Right lobe of liver (tissue), 6 donors: ENCODE measurements at regions not wholly inside any gene's neighbourhood (a gene's known extent, or its start where the extent isn't known, plus 50 kb on each side); places are given as distances from the start of the nearest gene placed in this dataset.

Source experiments
- ATAC-seq, 4 donors: fragments of 200-7000 bp; cut with Tn5 transposase; one replicate each; pipeline ENCODE4 v1.9.1; 2020; ENCODE audit warnings: mild to moderate bottlenecking in 4 of 4, moderate library complexity in 4 of 4
- DNase-seq, 3 donors: peaks; one replicate each; pipeline ENCODE4 v3.0.0-alpha.2; 2020
- H3K27ac ChIP-seq, 3 donors: fragments of 200-600 bp; one replicate each; pipeline ENCODE4 v1.8.0; 2022
- H3K27me3 ChIP-seq, 2 donors: fragments of 200-600 bp; one replicate each; pipeline ENCODE4 v1.8.0; 2022
- H3K36me3 ChIP-seq, 4 donors: fragments of 200-600 bp; sonication (generic) in 1 of 4; one replicate each; pipeline versions ENCODE4 v1.5.1 to v1.8.0; 2017 to 2022; ENCODE audit warnings: control low read depth in 1 of 4
- H3K4me1 ChIP-seq, 4 donors: fragments of 200-600 bp; sonication (generic) in 1 of 4; one replicate each; pipeline versions ENCODE4 v1.5.1 to v1.8.0; 2017 to 2022; ENCODE audit warnings: control low read depth in 1 of 4
- H3K4me3 ChIP-seq, 3 donors: fragments of 200-600 bp; one replicate each; pipeline ENCODE4 v1.8.0; 2022
- H3K9me3 ChIP-seq, 4 donors: fragments of 200-600 bp; sonication (generic) in 1 of 4; one replicate each; pipeline versions ENCODE4 v1.5.1 to v1.8.0; 2017 to 2022; ENCODE audit warnings: control low read depth in 1 of 4
- CTCF ChIP-seq, 4 donors: fragments of 200-600 bp in 3 of 4; fragments of 450-650 bp in 1 of 4; IDR thresholded peaks; one replicate each; pipeline versions ENCODE4 v1.5.1 to v1.8.0; 2016 to 2022; ENCODE audit warnings: antibody characterized with exemption in 4 of 4, mild to moderate bottlenecking in 2 of 4
- POLR2A ChIP-seq: fragments of 450-650 bp; IDR thresholded peaks from one replicate; pipeline ENCODE4 v1.6.1; 2017; ENCODE audit warnings: antibody characterized with exemption, mild to moderate bottlenecking
- WGBS: methylation state at CpG from one replicate; pipeline ENCODE4 v1.1.6; 2018; ENCODE audit warnings: low coverage, low lambda C conversion rate; ENCODE audit not compliant: insufficient coverage; ENCODE audit errors: missing lambda C conversion rate; 5-methylcytosine and 5-hydroxymethylcytosine counted together
- intact Hi-C, 2 donors: fragments of 100-400 bp; cut with DNase I; formaldehyde crosslinking; loops; one replicate each; pipeline versions ENCODE4 v1.11.2 to v1.14.1; 2022
- donor health status: DM: no; HTN: yes; CAD: no.
- donor health status: DM: no; HTN: no; CAD: no.
- donor health status: DM: no; HTN: no; CAD: no.
- donor health status: DM: no; HTN: yes; CAD: no.
- donor health status: DM: no; HTN: yes; CAD: no.

- H3K9me3 ChIP-seq: no peaks in the 10 kb centered on the region
- intact Hi-C loops: no loop called here
- H3K4me1 ChIP-seq: no peaks in the 10 kb centered on the region
- TF ChIP-seq CTCF (IDR thresholded peaks at IDR 0.05) (no peak), POLR2A (no peak)
- 37% methylated on average over 3 of the region's 5 CpGs for WGBS
- H3K4me3 ChIP-seq: no peak overlapping the region
- no peaks in the 10 kb centered on the region for H3K36me3 ChIP-seq
- H3K27me3 ChIP-seq: no peaks in the 10 kb centered on the region
- ATAC-seq (no peak), DNase-seq (no peak)
- H3K27ac ChIP-seq: no peak overlapping the region
These were observed 107.7 kb downstream of the MTRR start for GRCh38 chr5:7976411-7977190.

- H3K36me3 ChIP-seq: no peaks in the 10 kb centered on the region
- no peaks in the 10 kb centered on the region for H3K4me1 ChIP-seq
- intact Hi-C loops: no loop called here
- TF ChIP-seq POLR2A (no peak), CTCF (IDR thresholded peaks at IDR 0.05) (no peak)
- WGBS: 26% methylated on average over 1 of the region's 1 CpG
- no peak overlapping the region for H3K27ac ChIP-seq
- DNase-seq: no peak
- no peaks in the 10 kb centered on the region for H3K27me3 ChIP-seq
- no peak for ATAC-seq
- H3K4me3 ChIP-seq: no peak overlapping the region
- H3K9me3 ChIP-seq: no peaks in the 10 kb centered on the region
These were observed 109.2 kb downstream of the MTRR start for GRCh38 chr5:7978114-7978513.

GRCh38 chr5:7978991-7979390, 110.0 kb downstream of the MTRR start:
- TF ChIP-seq POLR2A (no peak), CTCF (IDR thresholded peaks at IDR 0.05) (no peak)
- ATAC-seq (no peak), DNase-seq (no peak)
- no peaks in the 10 kb centered on the region for H3K9me3 ChIP-seq
- H3K4me3 ChIP-seq: no peak overlapping the region
- no peaks in the 10 kb centered on the region for H3K36me3 ChIP-seq
- no peaks in the 10 kb centered on the region for H3K27me3 ChIP-seq
- WGBS: 26% methylated on average over 2 of the region's 2 CpGs
- no peak overlapping the region for H3K27ac ChIP-seq
- intact Hi-C loops: no loop called here
- H3K4me1 ChIP-seq: no peaks in the 10 kb centered on the region

- TF ChIP-seq CTCF (IDR thresholded peaks at IDR 0.05) (no peak), POLR2A (no peak)
- H3K4me1 ChIP-seq: no peaks in the 10 kb centered on the region
- H3K27me3 ChIP-seq: no peaks in the 10 kb centered on the region
- WGBS: 45% methylated on average over 1 of the region's 1 CpG
- H3K36me3 ChIP-seq: no peaks in the 10 kb centered on the region
- intact Hi-C loops: no loop called here
- H3K9me3 ChIP-seq: no peaks in the 10 kb centered on the region
- H3K4me3 ChIP-seq: no peak overlapping the region
- DNase-seq (no peak), ATAC-seq (no peak)
- H3K27ac ChIP-seq: no peak overlapping the region
These were observed 111.9 kb downstream of the MTRR start for GRCh38 chr5:7980881-7981280.
